ENCODE measurements at regions not wholly inside any gene's neighbourhood (a gene's known extent, or its start where the extent isn't known, plus 50 kb on each side); places are given as distances from the start of the nearest gene placed in this dataset.

GRCh38 chr20:12068121-12068520 is 150.4 kb downstream of the BTBD3 start:
- no peak for TF ChIP-seq SUZ12 (IDR thresholded peaks at IDR 0.05)
- no peak for TF ChIP-seq BHLHE40 (IDR thresholded peaks at IDR 0.05; ENCODE audit: borderline replicate concordance)
- TF ChIP-seq ARNT (IDR thresholded peaks at IDR 0.05) = no peak
- TF ChIP-seq CTBP1 (IDR thresholded peaks at IDR 0.05; ENCODE audit: borderline replicate concordance) = no peak

All from HEK293T (cell line).